Ovary (tissue), 7 donors: ENCODE measurements at regions not wholly inside any gene's neighbourhood (a gene's known extent, or its start where the extent isn't known, plus 50 kb on each side); places are given as distances from the start of the nearest gene placed in this dataset.
"Not testable (repeated sequence)": the region's sequence is repeated elsewhere in the genome, so short reads cannot be mapped to it uniquely, and the experiment has no call there.

ENCODE experiments used
- DNase-seq, 5 donors: peaks; one replicate each; pipeline ENCODE4 v3.0.0-alpha.2; 2019 to 2020
- H3K27ac ChIP-seq, 2 donors: fragments of 200-600 bp; one replicate each; pipeline versions ENCODE4 v1.5.1 to v1.8.0; 2019 to 2022
- H3K27me3 ChIP-seq: fragments of 200-600 bp; one replicate; pipeline ENCODE4 v1.8.0; 2022
- H3K36me3 ChIP-seq: fragments of 200-600 bp; sonication (generic); one replicate; pipeline ENCODE4 v1.5.1; 2019
- H3K4me1 ChIP-seq: one replicate; pipeline ENCODE4 v1.8.1; 2013; ENCODE audit warnings: mild to moderate bottlenecking, moderate library complexity; ENCODE audit not compliant: insufficient read depth
- H3K4me3 ChIP-seq: fragments of 200-600 bp; sonication (generic); one replicate; pipeline ENCODE4 v1.5.1; 2017
- H3K9me3 ChIP-seq, 2 donors: fragments of 200-600 bp in 1 of 2; sonication (generic) in 1 of 2; one replicate each; pipeline versions ENCODE4 v1.5.1 to v1.8.1; 2013 to 2019; ENCODE audit warnings: mild to moderate bottlenecking in 1 of 2, moderate library complexity in 1 of 2
- CTCF ChIP-seq, 3 donors: fragments of 450-650 bp in 2 of 3; fragments of 200-600 bp in 1 of 3; IDR thresholded peaks; one replicate each; pipeline versions ENCODE4 v1.5.1 to v1.8.0; 2016 to 2022; ENCODE audit warnings: antibody characterized with exemption in 3 of 3, mild to moderate bottlenecking in 1 of 3
- EP300 ChIP-seq: sonication (generic); formaldehyde crosslinking; IDR thresholded peaks from one replicate; pipeline ENCODE4 v1.6.1; 2017; ENCODE audit warnings: antibody characterized with exemption
- POLR2A ChIP-seq: fragments of 450-650 bp; IDR thresholded peaks from one replicate; pipeline ENCODE4 v1.6.1; 2017; ENCODE audit warnings: antibody characterized with exemption, mild to moderate bottlenecking, moderate library complexity
- WGBS, 3 donors: extraction: QIAGEN DNeasy Blood & Tissue Kit in 1 of 3; methylation state at CpG; one replicate each; pipeline versions ENCODE4 v1.1.5 to v1.1.7; 2013 to 2017; 5-methylcytosine and 5-hydroxymethylcytosine counted together
- intact Hi-C, 4 donors: fragments of 100-400 bp; cut with DNase I; formaldehyde crosslinking; loops; one replicate each; pipeline versions ENCODE4 v1.11.0 to v1.15.1; 2022 to 2023
- donor health status: DM: no; HTN: no; CAD: no; lungs with moderate emphysema.
- donor health status: DM: no; HTN: no; CAD: no.
- donor health status: Bipolar disorder and iron deficiency.
- donor health status: DM: no; HTN: no; CAD: no.
- donor health status: DM: yes; HTN: yes; CAD: no.

GRCh38 chr6:144466716-144467115 lies 181.6 kb downstream of the UTRN start:
- no peaks in the 10 kb centered on the region for H3K27me3 ChIP-seq
- TF ChIP-seq POLR2A (no peak), CTCF (IDR thresholded peaks at IDR 0.05) (no peak), EP300 (no peak)
- H3K9me3 ChIP-seq, result no peaks in the 10 kb centered on the region
- DNase-seq, result no peak
- no peak overlapping the region for H3K27ac ChIP-seq
- H3K36me3 ChIP-seq, result no peaks in the 10 kb centered on the region
- peaks cover 3% of the 10 kb centered on the region for H3K4me1 ChIP-seq
- 92 to 95% (median 94%) methylated on average over 2 of the region's 2 CpGs for whole genome bisulfite sequencing, 3 donors
- H3K4me3 ChIP-seq, result no peak overlapping the region
- intact Hi-C loops, result no loop called here

DNA sequence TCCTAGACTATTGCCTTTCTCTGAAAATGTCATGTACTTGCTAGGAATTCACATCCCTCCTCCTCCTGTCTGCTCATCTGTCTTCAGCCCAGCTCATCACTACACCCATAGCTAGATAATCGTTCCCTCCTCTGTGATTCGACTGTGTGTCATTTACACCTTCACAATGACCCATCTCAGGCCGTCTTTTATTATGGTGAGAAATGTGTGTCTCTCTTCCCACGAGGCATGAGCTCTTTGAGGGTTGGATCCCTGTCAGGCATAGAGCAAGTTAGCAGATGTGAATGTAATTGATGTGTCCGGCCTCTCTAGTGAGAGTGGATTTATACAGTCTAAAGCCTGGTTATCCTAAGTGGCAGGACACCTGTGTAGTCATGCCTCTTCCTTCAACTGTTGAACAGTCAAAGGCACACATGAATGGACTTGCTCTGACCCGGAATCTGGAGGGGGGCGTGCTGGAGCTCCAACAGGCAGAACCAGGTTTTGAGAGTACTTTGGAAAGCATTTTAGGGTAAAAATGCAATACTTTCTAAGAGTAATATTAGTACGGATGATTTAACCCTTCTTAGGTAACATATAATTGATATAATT lies 182.1 kb downstream of the UTRN start:
- Histone ChIP-seq H3K9me3 (no peaks in the 10 kb centered on the region), H3K4me1 (peaks cover 3% of the 10 kb centered on the region), H3K27ac (no peak overlapping the region), H3K27me3 (no peaks in the 10 kb centered on the region), H3K36me3 (no peaks in the 10 kb centered on the region), H3K4me3 (no peak overlapping the region)
- DNase-seq, result no peak
- TF ChIP-seq POLR2A, result no peak
- 70 to 79% (median 78%) methylated on average over 8 of the region's 8 CpGs for WGBS, 3 donors
- intact Hi-C loops, result no loop called here

- Histone ChIP-seq H3K27me3 (no peaks in the 10 kb centered on the region), H3K9me3 (no peaks in the 10 kb centered on the region), H3K36me3 (no peaks in the 10 kb centered on the region), H3K4me1 (peaks cover 3% of the 10 kb centered on the region), H3K4me3 (no peak overlapping the region), H3K27ac (no peak overlapping the region)
- TF ChIP-seq POLR2A (no peak), CTCF (IDR thresholded peaks at IDR 0.05) (no peak), EP300 (no peak)
- intact Hi-C loops, result no loop called here
- no peak for DNase-seq
- WGBS, 3 donors, result 31 to 48% (median 38%) methylated on average over 2 of the region's 2 CpGs
Measured at GRCh38 chr6:144467921-144468320, 182.8 kb downstream of the UTRN start.

DNA sequence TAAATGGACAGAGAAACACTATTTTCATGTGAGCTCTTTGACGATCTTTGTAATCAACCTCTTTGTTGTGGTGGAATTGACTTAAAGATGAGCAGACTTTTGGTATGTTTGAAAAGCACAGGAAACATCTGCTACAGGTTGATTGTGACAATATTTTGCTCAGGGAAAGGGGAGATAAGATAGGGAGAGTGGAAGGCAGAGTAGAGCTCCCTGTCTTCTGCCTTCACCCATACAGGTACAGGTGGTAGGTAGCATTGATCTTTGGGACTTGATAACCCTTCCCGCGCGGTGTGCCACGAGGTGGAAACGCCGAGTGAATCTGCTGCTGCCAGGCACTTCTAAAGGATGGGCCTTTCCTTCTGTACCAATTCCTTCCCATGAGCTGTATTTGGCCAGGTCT lies 183.6 kb downstream of the UTRN start:
- 68 to 71% (median 69%) methylated on average over 7 of the region's 7 CpGs for WGBS, 3 donors
- Histone ChIP-seq H3K27me3 (no peaks in the 10 kb centered on the region), H3K4me1 (peaks cover 3% of the 10 kb centered on the region), H3K4me3 (no peak overlapping the region), H3K9me3 (no peaks in the 10 kb centered on the region), H3K27ac (no peak overlapping the region), H3K36me3 (no peaks in the 10 kb centered on the region)
- no peak for TF ChIP-seq EP300
- TF ChIP-seq CTCF (IDR thresholded peaks at IDR 0.05), result no peak
- no peak for TF ChIP-seq POLR2A
- no peak for DNase-seq
- intact Hi-C loops, result no loop called here

DNA sequence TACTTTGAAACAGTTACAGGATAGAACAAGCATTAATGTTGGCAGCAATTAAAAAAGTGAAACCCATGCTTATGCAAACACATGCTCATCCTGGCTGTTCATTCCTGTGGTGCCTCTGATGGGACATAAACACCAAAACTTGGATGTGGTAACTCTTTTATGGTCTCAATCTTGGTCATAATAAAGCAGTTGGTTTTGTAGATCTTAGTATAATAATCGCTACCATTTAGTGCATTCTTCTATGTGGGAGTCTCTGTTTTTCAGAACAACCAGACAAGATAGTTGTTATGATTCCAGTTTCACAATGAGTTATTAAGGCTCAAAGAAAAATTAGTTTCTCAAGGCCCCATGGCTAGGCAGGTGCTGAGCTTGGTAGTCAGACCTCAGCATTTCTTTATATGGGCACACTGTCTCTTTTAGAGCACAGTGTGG lies 184.0 kb downstream of the UTRN start:
- Histone ChIP-seq H3K4me3 (no peak overlapping the region), H3K27ac (no peak overlapping the region), H3K36me3 (no peaks in the 10 kb centered on the region), H3K9me3 (no peaks in the 10 kb centered on the region), H3K27me3 (no peaks in the 10 kb centered on the region), H3K4me1 (peaks cover 3% of the 10 kb centered on the region)
- DNase-seq, result no peak
- whole genome bisulfite sequencing, 3 donors, result 7 to 36% (median 14%) methylated on average over 1 of the region's 1 CpG
- intact Hi-C loops, result no loop called here
- TF ChIP-seq POLR2A (no peak), EP300 (no peak), CTCF (IDR thresholded peaks at IDR 0.05) (no peak)

DNA sequence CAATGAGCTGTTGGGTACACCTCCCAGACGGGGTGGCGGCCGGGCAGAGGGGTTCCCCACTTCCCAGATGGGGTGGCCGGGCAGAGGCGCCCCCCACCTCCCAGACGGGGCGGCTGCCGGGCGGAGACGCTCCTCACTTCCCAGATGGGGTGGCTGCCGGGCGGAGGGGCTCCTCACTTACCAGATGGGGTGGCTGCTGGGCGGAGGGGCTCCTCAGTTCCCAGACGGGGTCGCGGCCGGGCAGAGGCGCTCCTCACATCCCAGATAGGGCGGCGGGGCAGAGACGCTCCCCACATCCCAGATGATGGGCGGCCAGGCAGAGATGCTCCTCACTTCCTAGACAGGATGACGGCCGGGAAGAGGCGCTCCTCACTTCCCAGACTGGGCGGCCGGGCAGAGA lies 185.1 kb downstream of the UTRN start:
- H3K27me3 ChIP-seq, H3K9me3 ChIP-seq, H3K4me3 ChIP-seq, H3K36me3 ChIP-seq, H3K4me1 ChIP-seq, DNase-seq, intact Hi-C loops, H3K27ac ChIP-seq: not testable (repeated sequence)
- 97 to 98% (median 97%) methylated on average over 26 to 27 of the region's 27 CpGs for WGBS, 3 donors
